ENCODE measurements at regions not wholly inside any gene's neighbourhood (a gene's known extent, or its start where the extent isn't known, plus 50 kb on each side); places are given as distances from the start of the nearest gene placed in this dataset.

DNA sequence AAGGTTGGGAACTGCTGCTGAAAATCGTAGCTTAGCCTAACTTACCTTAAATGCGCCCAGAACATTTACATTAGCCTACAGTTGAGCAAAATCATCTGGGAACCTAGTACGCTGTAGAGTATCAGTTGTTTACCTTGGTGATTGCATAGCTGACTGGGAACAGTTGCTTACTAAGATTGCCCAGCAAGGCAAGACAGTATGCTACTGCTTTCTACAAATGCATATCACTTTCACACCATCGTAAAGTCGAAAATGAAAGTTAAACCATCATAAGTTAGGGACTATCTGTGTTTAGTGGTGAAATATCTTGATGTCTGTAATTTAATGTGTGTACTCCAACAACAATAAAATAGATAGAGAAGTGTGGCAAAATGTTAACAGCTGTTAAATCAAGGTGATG is 1670.6 kb upstream of the PCDH20 start:
- DNase-seq (ENCODE audit: low spot score), result no peak

DNA sequence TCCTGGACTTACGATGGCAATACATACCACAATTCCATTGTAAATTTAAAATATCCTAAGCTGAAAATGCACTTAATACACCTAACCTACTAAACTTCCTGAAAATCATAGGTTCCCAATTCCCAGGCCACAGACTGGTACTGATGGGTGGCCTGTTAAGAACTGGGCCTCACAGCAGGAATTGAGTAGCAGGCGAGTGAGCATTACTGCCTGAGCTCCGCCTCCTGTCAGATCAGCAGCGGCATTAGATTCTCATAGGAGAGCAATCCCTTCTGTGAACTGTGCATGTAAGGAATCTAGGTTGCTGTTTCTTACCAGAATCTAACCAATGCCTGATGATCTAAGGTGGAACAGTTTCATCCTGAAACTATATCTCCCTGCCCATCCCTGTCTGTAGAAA is 1670.2 kb upstream of the PCDH20 start:
- DNase-seq (ENCODE audit: low spot score), result no peak

DNA sequence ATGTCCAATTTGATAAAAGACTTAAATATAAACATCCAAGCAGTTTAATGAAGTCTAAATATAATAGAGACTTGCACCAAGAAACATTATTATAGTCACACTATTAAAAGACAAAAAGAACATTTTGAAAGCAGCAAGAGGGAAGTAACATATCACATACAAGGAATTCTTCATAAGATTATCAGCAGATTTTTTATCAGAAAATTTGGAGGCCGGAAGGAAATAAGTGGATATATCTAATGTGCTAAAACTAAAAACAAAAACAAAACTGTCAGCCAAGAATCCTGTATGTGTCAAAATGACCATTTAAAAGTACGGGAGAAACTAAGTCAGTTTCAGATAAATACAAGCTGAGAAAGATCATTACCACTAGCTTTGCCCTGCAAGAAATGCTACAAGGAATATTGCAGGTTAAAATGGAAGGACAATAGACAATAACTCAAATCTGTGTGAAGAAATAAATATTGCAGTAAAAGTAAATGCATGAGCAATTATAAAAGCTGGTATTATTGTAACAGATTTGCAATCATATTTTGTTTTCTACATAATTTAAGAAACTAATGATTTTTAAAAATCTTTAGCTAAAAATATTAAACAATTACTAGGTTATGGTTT is 1665.9 kb upstream of the PCDH20 start:
- no peak for DNase-seq (ENCODE audit: low spot score)

DNA sequence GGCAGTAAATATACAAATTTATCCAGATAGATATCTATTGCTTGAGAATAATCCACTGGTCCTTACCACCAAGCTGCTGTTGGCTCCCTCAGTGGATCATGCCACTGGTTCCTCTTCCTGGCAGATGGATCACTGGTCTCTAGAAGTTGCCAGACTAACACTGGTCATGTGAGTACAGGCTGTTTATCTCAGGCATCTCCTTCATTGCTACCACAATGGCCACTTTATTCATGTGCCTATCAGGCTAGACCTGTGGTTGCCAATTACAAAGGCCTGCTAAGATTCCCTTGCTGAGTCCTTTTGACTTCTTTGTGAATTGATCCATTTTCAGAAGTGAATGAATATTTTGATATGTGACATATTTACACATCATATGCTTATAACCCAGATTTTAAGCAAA is 1659.5 kb upstream of the PCDH20 start:
- no peak for DNase-seq (ENCODE audit: low spot score)

DNA sequence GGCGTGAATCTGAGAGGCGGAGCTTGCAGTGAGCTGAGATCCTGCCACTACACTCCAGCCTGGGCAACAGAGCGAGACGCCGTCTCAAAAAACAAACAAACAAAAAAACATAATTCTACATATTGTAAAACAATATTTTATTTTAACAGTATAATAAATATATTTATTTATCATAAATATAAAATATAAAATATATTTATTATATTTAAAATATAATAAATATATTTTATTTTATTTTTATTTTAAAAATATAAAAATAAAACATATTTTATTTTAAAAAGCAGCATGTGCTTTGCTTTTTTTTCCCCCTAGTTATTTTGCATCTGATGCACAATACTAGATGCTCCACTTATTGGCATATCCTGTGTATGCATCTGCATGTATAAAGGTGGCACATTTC is 1634.6 kb upstream of the PCDH20 start:
- DNase-seq (ENCODE audit: low spot score), result no peak

DNA sequence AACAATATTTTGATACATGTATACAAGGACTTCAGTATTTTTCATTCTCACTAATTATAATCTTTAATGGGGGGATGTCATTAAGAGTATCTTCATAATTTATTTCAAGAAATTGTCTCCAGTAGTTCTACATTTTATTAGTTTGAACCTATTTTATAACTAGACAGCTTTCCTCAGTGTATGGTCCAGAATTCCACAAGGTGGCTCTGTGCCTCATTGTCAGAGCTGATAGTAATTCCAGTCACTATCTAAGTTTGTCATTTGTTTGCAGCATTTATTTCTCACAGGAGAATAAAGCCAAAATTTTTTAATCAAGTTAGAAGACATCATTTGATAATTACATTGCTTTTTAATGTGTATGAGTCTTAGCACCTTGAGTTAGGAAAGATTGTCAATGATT is 1633.0 kb upstream of the PCDH20 start:
- DNase-seq (ENCODE audit: low spot score), result no peak

DNA sequence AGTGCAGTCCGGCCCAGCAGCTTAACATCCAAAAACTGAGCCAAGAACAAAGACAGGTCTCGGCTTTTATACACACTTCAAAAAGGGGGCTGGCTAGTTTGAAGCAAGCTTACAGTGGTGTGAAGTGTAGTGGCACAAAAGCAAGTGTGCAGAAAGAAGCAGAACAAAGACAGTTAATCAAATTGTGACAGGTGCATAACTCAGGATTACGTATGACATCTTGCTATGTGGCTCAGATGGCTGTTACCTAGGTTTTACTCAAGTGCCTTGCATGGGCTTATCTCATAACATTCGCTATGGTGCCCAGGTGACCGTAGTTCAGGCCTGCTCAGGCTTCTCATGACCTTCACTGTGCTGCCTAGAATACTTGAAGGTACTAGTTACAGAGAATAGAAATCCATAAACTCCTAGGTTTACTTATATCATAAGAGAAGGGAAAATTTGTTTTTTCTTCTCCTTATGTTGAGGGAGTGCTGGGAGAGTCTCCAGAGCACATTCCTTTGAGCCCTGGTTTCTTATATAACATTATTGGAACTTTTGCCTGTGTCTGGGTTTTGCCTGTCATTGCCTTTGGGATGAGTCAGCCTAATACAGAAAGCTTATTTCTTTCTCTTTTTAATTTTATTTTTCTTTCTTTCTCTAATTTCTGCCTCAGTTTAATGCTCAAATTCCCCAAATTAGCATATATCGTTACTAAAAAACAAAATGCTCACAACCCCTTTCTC is 1629.1 kb upstream of the PCDH20 start:
- no peak for DNase-seq (ENCODE audit: low spot score)

DNA sequence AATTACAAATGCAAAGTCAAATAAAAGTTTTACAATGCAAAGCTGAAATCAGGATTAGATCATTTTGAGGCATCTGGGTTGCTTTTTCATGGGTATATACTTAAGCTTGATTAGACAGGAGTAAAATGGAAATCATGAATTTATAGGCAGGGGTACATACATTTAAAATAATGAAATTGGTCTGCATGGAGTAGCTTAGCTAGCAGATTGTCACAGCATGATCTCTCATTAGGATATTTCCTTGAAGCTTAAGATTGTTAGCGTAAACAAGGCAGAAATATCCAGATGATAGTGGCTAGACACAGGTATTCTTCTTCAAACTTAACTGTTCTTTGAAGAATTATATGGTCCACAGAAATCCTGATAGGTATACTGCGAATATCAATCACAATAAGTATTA is 1627.0 kb upstream of the PCDH20 start:
- no peak for DNase-seq (ENCODE audit: low spot score)

DNA sequence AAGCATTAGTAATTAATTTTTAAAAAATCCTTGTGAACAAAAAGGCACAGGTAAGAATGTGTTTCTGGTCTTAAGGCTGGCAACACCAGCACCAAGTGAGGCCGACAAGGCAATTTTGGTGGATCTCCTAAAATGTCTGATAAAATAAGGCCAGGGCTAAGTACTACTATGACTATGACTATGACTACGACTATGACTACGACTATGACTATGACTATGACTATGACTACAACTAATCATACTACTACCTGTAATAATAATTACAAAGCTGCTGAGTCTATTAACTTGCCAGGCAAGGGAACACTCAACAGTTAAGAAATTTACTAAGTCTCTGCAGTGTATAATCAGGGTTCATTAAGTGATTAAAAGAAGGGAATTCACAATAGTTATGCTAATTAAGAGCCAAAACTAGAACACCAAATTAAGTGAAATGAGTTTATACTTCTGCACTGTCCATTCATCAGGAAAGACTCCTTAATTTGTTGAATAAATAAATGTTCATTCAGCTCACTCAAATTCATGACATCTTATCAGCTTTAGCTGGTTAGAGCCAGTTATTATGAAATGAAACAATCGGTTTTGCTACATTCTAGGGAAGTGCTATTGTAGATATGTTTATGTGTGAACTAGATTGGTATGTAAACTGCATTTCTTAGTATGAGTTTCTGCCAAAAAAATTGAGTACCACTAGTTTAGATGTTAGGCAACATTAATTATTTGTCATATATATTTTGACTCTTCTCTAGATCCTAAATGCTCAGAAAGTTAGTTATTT is 1626.2 kb upstream of the PCDH20 start:
- DNase-seq (ENCODE audit: low spot score), result no peak

DNA sequence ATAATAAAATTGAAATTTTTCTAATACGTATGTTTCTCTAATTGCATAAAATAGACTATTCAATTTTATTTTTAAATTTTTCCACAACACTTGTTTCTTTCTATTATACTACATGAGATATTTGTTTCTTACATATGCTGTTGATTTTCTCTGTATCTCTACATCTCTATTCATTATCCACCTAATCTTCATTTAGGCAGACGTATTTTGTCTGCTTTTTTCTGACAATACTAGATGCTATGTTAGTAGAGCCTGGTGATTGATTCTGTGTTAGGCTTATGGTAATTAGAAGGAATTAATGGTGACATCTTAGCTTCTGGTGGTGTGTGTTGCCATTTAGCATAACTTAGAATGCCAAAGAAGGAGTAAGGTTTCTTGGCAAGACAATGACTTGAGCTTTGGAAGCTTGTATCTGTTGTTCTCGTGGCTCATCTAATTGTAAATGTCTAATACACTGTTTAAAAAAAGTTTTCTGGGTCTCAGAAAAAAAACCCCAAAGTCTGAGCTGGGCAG is 1610.7 kb upstream of the PCDH20 start:
- no peak for DNase-seq (ENCODE audit: low spot score)

DNA sequence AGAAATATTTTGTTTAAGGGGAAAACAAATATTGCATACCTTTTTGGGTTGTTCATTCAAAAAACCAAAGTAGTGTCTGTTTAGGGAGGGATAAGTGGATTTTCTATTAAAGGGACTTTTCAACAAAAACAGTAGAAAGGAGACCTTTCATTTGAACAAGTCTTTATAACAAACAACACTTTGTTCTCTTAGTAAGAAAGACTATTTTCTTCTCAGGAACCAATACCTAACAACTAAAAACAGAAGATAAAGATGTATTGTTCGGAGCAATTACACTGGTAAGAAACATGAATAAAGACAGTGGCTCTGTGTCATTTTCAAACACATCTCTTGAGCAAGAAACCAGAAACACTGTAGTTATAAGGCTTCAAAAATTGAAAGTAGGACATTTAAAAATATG is 1610.1 kb upstream of the PCDH20 start:
- DNase-seq (ENCODE audit: low spot score), result no peak

DNA sequence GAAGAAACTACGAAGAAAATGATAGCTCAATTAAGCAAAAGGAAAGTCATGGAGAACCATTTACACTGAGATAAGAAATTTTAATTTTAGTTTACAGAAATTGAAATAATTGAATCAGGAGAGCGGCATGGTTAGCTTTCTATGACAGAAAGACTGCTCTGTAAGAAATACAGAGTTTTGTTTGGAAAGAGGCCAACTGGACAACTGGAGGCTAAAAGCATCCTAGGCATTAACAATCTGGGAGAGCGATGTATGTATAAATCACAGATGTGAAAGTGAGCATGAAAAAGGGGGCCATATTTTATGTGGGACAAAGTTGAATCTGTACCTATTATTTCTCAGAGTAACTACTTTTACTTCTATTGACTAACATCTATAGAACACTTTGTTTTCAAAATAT is 1608.8 kb upstream of the PCDH20 start:
- no peak for DNase-seq (ENCODE audit: low spot score)

DNA sequence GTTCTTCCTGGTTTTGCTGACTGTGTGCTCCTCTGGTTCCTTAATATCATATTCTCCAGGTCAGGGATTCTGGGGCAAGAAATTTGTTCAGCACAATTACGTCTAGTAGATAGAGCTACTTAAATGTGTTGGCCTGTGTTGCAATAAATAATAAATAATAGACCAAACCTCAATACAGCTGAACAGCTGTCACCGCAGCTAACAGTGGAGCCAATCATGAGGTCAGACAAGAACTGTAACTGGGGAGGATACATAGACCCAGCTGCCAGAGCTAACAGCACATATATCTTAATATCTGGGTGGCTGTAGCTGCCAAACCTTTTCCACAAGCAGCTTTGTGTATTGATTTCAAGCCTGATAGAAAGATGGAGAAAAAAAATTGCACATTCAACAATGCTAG is 1596.3 kb upstream of the PCDH20 start:
- no peak for DNase-seq (ENCODE audit: low spot score)

DNA sequence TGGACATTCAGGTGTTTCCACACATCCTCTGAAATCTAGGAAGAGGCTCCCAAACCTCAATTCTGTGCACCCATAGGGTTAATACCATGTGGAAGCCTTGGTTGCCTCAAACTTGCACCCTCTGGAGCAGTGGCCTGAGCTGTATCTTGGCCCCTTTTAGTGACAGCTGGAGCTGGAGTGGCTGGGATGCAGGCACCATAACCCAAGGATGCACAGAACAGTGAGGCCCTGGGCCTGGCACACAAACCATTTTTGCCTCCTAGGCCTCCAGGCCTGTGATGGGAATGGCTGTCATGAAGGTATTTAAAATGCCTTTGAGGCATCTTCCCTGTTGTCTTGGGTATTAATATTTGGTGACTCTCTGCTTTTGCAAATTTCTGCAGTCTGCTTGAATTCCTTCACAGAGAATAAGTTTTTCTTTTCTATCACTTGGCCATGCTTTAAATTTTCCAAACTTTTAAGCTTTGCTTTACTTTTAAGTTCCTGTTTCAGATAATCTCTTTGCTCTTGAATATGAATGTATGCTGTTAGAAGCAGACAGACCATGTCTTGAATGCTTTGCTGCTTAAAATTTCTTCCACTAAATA is 1594.5 kb upstream of the PCDH20 start:
- DNase-seq (ENCODE audit: low spot score), result no peak

DNA sequence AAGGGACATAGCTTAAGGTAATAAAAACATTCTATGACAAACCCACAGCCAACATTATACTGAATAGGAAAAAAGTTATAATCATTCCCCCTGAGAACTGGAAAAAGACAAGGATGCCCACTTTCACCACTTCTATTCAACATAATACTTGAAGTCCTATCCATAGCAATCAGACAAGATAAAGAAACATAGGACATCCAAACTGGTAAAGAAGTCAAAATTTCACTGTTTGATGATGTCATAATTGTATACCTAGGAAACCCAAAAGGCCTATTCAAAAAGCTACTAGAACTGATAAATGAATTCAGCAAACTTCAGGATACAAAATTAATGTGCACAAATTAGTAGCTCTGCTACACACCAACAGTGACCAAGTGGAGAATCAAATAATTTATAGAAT is 1590.0 kb upstream of the PCDH20 start:
- DNase-seq (ENCODE audit: low spot score), result no peak

DNA sequence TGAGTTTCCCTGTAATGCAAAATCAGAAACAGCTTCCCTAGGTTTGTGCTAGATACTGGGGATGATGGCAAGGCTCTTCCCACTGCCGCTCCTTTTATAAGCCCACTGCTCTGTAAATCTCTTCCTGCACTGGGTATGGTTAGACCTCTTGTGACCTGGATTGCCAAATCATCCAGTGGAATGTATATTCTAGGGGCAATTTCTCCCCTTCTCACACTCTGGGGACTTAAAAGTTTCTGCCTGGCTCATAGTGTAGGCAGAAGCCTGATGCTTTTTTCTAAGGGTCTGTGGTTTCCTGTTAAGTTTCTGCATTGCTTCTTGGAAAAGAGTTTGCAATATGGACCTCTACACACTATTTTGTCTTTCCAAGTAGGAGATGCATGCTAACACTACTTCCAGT is 1582.0 kb upstream of the PCDH20 start:
- no peak for DNase-seq (ENCODE audit: low spot score)

DNA sequence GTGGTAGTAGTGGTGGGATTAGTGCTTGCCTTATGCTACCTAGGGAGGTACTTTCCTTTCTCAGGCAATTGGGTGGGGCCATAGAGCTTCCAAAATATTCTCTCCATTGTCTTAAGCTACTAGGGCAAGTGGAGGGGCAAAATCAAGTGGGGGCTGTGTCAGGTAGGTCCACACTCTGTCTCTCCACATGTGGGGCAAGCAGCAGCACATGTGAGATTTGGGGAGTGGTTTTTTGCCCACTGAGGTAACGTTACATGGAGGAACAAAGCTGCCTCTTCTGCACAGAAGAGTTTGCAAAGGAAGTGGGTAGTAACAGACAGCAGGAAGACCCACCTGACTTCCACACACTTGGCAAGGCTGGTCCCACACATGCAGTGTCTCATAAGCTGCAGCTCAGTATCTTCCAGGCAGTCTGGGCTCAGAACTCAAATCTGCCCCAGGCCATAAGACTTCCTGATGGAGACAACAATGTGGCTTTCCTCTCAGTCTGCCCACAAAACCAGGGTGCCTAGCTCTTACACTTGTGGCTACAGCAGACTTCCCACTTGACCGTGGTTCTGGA is 1581.5 kb upstream of the PCDH20 start:
- DNase-seq (ENCODE audit: low spot score), result no peak

DNA sequence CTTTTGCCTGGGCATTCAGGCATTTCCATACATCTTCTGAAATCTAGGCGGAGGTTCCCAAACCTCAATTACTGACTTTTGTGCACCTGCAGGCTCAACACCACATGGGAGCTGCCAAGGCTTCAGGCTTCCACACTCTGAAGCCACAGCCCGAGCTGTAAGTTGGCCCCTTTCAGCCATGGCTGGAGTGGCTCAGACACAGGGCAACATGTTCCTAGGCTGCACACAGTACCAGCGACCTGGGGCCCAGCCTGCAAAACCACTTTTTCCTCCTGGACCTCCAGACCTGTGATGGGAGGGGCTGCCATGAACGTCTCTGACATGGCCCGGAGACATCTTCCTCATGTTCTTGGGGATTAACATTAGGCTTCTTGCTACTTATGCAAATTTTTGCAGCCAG is 1558.2 kb upstream of the PCDH20 start:
- DNase-seq (ENCODE audit: low spot score), result no peak

DNA sequence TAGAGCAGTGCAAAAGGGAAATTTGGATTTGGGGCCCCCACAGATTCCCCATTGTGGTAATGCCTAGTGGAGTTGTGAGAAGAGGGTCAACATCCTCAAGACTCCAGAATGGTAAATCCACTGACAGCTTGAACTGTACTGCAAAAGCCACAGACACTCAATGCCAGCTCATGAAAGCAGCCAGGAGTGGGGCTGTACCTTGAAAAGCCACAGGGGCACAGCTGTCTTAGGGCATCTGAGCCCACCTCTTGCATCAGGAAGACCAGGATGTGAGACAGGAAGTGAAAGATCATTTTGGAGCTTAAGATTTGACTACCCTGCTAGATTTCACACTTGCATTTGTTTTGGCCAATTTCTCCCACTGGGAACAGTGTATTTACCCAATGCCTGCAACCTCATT is 1548.9 kb upstream of the PCDH20 start:
- no peak for DNase-seq (ENCODE audit: low spot score)

DNA sequence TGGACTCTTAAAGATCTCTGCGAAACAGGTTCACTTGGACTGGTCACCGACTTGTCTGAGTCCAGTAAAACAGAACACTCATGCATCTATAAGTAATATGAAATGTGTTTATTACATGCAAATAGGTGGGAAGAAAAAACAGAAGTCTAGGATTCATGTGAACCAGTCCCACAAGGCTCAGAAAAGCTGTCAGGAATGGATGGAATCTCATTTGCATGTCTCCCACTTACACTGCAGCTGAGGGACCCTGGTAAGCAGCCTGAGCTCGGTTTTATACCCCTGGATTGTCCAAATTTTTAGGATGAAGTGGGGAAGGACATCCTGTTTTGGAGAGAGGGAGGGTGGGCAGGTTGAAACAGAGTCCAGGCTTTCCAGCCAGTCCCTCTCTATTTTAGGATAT is 1545.1 kb upstream of the PCDH20 start:
- no peak for DNase-seq (ENCODE audit: low spot score)

DNA sequence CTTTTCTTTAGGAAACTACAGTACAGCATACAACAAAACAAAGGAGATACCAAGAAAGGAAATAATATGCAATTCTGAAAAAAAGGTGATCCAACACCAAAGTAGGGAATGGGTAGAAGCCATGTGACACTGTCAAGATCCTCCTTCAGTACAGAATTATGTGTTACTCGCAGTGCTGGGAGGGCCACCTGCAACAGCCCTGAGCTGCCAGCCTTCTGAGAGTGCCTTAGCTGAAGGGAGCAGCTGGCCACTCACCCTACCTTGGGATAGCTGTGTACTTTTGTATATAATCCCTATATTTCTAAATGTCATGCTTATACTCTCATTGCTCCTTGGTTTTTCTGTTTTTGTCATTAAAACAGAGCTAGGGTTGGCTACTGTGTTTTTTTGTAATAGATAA is 1518.2 kb upstream of the PCDH20 start:
- DNase-seq (ENCODE audit: low spot score), result no peak

Data from mesenteric fat pad (tissue), 1 donor.